HUES48 (cell line): ENCODE measurements at regions not wholly inside any gene's neighbourhood (a gene's known extent, or its start where the extent isn't known, plus 50 kb on each side); places are given as distances from the start of the nearest gene placed in this dataset.
"Not testable (repeated sequence)": the region's sequence is repeated elsewhere in the genome, so short reads cannot be mapped to it uniquely, and the experiment has no call there.

Source experiments
- H3K27ac ChIP-seq: one replicate; pipeline ENCODE4 v1.7.0; 2013; ENCODE audit warnings: low read depth, low read length, inconsistent platforms
- H3K27me3 ChIP-seq: 2 replicates; pipeline ENCODE4 v1.6.1; 2013; ENCODE audit warnings: mild to moderate bottlenecking, low read length; ENCODE audit not compliant: control insufficient read depth, insufficient read depth
- H3K36me3 ChIP-seq: 2 replicates; pipeline ENCODE4 v1.6.1; 2013; ENCODE audit warnings: low read length; ENCODE audit not compliant: control insufficient read depth, insufficient read depth
- H3K4me1 ChIP-seq: 2 replicates; pipeline ENCODE4 v1.6.1; 2013; ENCODE audit warnings: mild to moderate bottlenecking, low read length; ENCODE audit not compliant: control insufficient read depth, insufficient read depth
- H3K4me3 ChIP-seq: 2 replicates; pipeline ENCODE4 v1.5.1; 2013; ENCODE audit warnings: mild to moderate bottlenecking, low read depth, low read length
- H3K9ac ChIP-seq: 2 replicates; pipeline ENCODE4 v1.6.1; 2013; ENCODE audit warnings: mild to moderate bottlenecking, low read depth, low read length, moderate library complexity
- H3K9me3 ChIP-seq: 2 replicates; pipeline ENCODE4 v1.6.1; 2013; ENCODE audit warnings: low read length; ENCODE audit not compliant: control insufficient read depth, insufficient read depth

DNA sequence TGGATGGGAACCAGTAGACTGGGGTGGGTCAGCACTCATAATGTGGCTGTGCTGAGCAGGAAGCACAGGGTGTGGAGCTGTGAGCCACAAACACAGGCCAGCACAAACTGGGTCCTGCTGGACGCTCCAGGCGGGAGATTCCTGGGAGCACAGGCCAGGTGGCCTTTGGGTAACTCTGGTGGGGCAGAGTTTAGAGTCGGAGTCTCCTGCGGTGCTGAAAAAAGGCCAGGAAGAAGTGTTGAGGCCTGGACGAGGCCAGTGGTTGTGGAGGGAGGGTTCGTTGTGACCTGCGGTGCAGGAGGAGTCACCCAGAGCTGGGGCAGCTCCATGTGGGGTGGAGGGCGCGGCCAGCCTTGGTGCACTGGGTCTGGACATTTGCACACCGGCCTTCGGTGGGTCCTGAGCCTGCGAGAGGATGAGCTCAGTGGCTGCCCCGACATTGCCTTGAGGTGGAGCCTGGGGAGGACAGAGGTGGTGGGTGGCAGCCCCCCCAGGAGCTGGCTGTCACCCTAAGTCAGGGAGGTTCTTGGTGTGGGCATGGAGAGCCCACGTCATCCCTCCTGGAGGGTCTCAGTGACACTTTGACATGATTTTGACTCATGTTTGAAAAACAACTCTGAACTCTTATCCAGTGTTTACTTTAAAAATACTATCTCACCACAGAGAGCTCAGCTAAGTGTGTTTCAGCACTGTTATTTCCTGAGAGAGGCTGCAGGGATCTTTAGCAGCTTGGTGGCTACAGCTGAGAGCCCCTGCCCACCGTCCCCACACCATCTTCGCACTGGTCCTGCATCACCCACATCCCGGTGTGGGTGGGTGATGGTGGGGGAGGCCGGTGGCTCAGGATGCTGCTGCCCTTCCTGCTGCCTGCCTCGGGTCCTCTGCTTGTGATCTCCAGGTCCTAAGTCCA, 98.7 kb downstream of the NPIPB11 start:
- no peak overlapping the region for H3K9ac ChIP-seq
- H3K4me3 ChIP-seq: no peak overlapping the region
- no peaks in the 10 kb centered on the region for H3K27me3 ChIP-seq
- no peak overlapping the region for H3K27ac ChIP-seq
- no peaks in the 10 kb centered on the region for H3K36me3 ChIP-seq
- no peaks in the 10 kb centered on the region for H3K9me3 ChIP-seq
- H3K4me1 ChIP-seq: no peaks in the 10 kb centered on the region

DNA sequence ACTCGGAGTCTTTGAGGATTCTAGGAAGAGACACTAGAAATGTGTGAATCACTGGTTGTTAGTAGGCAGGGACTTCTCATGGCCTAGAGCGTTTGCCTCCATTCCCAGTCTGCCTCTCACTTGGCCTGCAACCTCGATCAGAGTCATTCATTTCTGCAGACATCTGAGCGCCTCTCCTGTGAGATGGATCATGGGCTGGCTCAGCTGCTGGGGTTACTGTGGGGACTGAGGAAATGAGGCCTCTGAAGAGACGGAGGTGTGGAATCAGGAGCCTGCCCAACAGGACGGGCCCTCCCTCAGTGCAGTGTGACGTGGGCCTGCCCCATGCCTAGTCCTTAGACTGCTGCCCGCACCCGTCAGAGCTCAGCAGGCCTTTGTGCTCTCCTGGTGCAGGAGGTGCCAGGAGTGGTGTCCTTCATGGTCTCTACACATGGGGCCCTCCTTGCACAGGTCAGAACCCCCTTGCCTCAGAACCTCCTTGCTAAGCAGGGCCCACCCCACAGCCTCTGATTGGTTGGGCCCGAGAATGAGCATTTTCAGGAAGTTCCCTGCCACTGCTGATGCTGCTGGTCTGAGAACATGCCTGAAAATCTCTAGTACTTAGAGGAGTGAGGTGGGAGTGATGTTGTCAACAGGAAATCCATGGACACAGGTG, 99.4 kb downstream of the NPIPB11 start:
- Histone ChIP-seq H3K27ac (no peak overlapping the region), H3K4me1 (no peaks in the 10 kb centered on the region), H3K27me3 (no peaks in the 10 kb centered on the region), H3K36me3 (no peaks in the 10 kb centered on the region), H3K9me3 (no peaks in the 10 kb centered on the region), H3K9ac (no peak overlapping the region), H3K4me3 (no peak overlapping the region)

- Histone ChIP-seq H3K9ac (no peak overlapping the region), H3K36me3 (no peaks in the 10 kb centered on the region), H3K27ac (no peak overlapping the region), H3K9me3 (no peaks in the 10 kb centered on the region), H3K27me3 (no peaks in the 10 kb centered on the region), H3K4me1 (no peaks in the 10 kb centered on the region), H3K4me3 (no peak overlapping the region)
Observed at GRCh38 chr16:29306201-29306600, 100.3 kb downstream of the NPIPB11 start.

DNA sequence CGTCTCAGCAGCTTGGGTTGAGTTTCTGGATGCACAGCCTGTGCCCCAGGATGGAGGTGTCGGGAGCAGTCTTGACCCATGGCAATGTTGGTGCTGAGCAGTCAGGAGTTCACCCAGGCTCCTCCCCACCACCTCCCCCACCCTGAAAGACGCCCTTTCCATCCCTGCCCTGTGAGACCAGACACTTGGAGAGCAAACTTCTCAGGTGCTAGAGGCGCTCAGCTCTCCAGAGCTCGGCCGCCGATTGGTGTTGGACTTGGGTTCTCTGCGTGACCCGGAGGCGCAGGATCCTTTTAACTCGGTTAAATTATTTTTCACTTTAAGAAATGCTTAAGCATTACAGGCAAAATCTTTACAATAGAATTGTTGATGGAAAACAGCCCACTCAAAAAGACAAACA, 101.5 kb downstream of the NPIPB11 start:
- H3K27me3 ChIP-seq, H3K9ac ChIP-seq: not testable (repeated sequence)

DNA sequence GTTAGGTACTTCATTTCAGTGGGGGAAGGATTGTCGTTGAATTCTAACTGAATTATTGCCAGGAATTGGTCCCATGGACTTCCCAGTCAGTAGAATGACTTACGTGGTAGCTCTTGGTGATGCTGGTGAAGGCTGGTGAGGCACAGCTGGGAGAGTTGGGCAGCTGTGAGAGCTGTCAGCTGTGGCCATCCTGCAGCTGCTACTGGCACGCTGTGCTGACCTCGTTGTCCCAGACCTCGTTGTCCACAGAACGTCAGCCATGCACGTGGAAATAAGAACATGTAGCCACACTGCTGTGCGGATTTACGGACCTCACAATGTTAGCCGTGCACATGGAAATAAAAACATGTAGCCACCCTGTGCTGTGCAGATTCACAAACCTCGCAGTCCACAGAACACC, 102.3 kb downstream of the NPIPB11 start:
- Histone ChIP-seq H3K36me3 (no peaks in the 10 kb centered on the region), H3K4me3 (no peak overlapping the region)

More for the DNA sequence above, 101.5 kb downstream of the NPIPB11 start:
- H3K4me1 ChIP-seq, H3K9me3 ChIP-seq, H3K36me3 ChIP-seq, H3K27ac ChIP-seq, H3K4me3 ChIP-seq: not testable (repeated sequence)

GRCh38 chr16:29303520-29303919, 103.0 kb downstream of the NPIPB11 start:
- H3K27me3 ChIP-seq: no peaks in the 10 kb centered on the region
- H3K27ac ChIP-seq: no peak overlapping the region
- no peaks in the 10 kb centered on the region for H3K9me3 ChIP-seq
- H3K9ac ChIP-seq: no peak overlapping the region
- H3K4me3 ChIP-seq: no peak overlapping the region
- H3K36me3 ChIP-seq: no peaks in the 10 kb centered on the region
- no peaks in the 10 kb centered on the region for H3K4me1 ChIP-seq

More for the DNA sequence above, 102.3 kb downstream of the NPIPB11 start:
- Histone ChIP-seq H3K4me1 (no peaks in the 10 kb centered on the region), H3K27me3 (no peaks in the 10 kb centered on the region), H3K9me3 (no peaks in the 10 kb centered on the region), H3K9ac (no peak overlapping the region), H3K27ac (no peak overlapping the region)

GRCh38 chr16:29302976-29303375, 103.5 kb downstream of the NPIPB11 start:
- Histone ChIP-seq H3K4me1 (no peaks in the 10 kb centered on the region), H3K36me3 (no peaks in the 10 kb centered on the region), H3K9me3 (no peaks in the 10 kb centered on the region), H3K27me3 (no peaks in the 10 kb centered on the region), H3K9ac (no peak overlapping the region), H3K27ac (no peak overlapping the region), H3K4me3 (no peak overlapping the region)

GRCh38 chr16:29302433-29302832, 104.1 kb downstream of the NPIPB11 start:
- H3K36me3 ChIP-seq, H3K9me3 ChIP-seq, H3K9ac ChIP-seq, H3K4me1 ChIP-seq, H3K27me3 ChIP-seq, H3K4me3 ChIP-seq, H3K27ac ChIP-seq: not testable (repeated sequence)

DNA sequence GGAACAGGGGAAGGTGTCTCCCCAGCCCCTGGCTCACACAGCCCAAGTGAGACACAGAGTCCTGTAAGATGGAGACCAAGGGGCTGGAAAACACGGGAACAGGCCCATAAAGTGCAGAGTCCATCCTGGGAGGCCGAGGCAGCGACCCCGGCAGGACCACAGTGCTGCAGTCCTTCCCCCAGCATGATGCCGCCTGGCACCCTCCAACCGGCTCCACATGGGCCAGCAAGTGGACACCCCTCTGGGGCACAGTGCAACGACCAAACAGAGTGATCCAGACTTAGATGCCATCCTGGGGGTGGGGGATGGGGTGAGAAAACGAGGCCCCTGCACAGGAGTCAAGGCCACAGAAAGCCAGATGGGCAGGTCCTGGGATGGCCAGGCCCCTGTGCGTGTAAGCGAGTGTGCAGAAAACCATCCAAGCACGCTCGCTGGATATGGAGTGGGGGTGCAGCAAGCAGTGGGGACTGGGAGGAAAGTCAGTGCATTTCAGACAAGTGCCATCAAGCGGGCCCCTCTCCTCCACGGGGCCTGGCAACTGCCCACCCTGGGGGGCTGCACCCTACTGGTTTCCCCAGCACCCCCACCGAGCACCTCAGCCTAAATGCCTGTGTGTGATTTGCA, 104.7 kb downstream of the NPIPB11 start:
- not testable (repeated sequence) for H3K9me3 ChIP-seq, H3K9ac ChIP-seq, H3K36me3 ChIP-seq, H3K4me1 ChIP-seq, H3K27me3 ChIP-seq, H3K27ac ChIP-seq, H3K4me3 ChIP-seq

DNA sequence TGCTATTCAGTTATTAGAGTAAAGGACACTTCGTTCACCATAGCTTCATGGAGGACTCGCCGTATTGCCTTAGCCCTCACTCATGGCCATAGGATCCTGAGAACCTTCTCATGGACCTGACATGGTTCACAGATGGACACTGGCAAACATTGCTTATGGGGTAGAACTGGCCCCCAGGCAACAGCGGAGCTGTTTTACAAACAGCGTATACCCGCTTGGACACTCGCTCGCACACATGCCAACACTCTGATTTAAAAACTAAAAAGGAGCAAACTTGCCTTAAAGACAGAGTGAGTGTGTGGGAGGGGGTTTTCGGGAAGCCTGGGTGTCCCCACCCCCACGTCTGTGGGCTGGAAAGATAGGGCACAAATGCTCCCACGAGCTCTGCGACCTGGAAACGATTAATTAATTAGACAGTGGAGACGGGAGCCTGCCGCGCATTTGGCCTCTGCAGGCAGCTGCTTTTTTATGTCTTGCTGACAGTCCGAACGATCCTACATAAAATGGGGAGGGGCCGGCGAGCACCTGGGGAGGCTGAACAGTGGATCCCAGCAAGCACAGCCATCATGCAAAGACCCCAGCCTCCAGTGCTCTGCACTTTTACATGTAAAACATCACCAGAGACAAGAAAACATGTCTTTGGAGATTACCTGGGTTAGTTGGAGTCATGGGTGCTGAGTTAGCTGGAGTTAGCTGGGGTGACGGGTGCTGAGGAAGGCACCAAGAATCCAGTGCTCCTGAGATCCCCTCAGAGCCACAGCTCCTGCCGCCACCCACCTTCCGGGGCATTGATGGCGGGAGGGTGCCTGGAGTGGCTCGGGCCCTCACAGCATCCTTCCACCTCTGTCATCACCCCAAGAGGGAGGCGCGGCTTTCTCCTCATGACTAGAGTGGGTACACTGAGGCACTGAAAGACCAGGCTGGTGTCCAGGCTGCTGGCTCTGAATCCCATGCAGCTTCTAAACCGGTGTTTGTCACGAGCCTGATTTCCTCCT, 105.7 kb downstream of the NPIPB11 start:
- H3K27ac ChIP-seq, H3K4me1 ChIP-seq, H3K9ac ChIP-seq, H3K27me3 ChIP-seq, H3K4me3 ChIP-seq, H3K36me3 ChIP-seq, H3K9me3 ChIP-seq: not testable (repeated sequence)
